Heart left ventricle (tissue), 13 donors: ENCODE measurements at regions not wholly inside any gene's neighbourhood (a gene's known extent, or its start where the extent isn't known, plus 50 kb on each side); places are given as distances from the start of the nearest gene placed in this dataset.

Experiments
- POLR2A ChIP-seq, 2 donors: fragments of 450-650 bp; IDR thresholded peaks; one replicate each; pipeline ENCODE4 v1.6.1; 2017; ENCODE audit warnings: antibody characterized with exemption in 2 of 2, mild to moderate bottlenecking in 2 of 2, moderate library complexity in 2 of 2
- TF ChIP-seq, protein P1 (sequence below), 12 donors: fragments of 200-600 bp; sonication (generic) in 4 of 12; IDR thresholded peaks; one replicate each; pipeline versions ENCODE4 v1.5.0 to v1.8.0; 2018 to 2022; ENCODE audit warnings: antibody characterized with exemption in 12 of 12, mild to moderate bottlenecking in 5 of 12
- donor health status: ischemic (EF 13 %, LVEDD 7.1; RV severe dilation, severe dysfunction).
- donor health status: DM: no; HTN: yes; CAD: no.
- donor health status: DM: no; HTN: no; CAD: no.
- donor health status: ischemic (EF 25% LVEDD 6.9; RV normal size, moderate dysfunction).
- donor health status: ischemic (EF 25% LVEDD 5.7; RV mildly dilated, moderate dysfunction).
- donor health status: ischemic (EF 35%, LVEDD 5.7; RV mildly dilated, moderate dysfunction).
- donor health status: nonischemic (EF 11% LVEDD 7.7; RV severe dilation, severe dysfunction).
- donor health status: DM: yes; HTN: yes; CAD: no.
- donor health status: PGD.
- donor health status: ischemic (EF 29% LVEDD 5.4; RV normal size, mild dysfunction).
- donor health status: nonischemic (EF 23%, LVEDD 6.1; RV moderate dilation, normal function).

DNA sequence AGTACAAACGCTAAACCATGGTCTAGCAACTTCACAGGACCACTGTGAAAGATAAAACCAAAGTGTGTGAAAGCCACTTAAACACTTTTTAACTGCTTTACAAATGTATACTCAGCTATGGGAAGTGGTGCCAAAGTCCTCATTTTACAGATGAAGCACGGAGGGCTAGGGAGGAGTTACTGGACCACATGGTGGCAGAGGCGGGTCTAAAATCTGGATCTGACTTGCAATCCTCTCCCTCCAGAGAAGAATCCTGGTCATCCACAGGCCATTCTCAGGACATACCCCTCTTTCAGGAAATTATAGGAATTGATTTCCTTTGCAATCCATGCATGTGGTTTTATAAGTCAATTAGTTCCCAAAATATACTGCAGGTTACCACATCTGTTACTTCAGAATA, 84.6 kb upstream of the GYPC start:
- no peak for TF ChIP-seq POLR2A (IDR thresholded peaks at IDR 0.05)
- TF ChIP-seq, protein P1, sequence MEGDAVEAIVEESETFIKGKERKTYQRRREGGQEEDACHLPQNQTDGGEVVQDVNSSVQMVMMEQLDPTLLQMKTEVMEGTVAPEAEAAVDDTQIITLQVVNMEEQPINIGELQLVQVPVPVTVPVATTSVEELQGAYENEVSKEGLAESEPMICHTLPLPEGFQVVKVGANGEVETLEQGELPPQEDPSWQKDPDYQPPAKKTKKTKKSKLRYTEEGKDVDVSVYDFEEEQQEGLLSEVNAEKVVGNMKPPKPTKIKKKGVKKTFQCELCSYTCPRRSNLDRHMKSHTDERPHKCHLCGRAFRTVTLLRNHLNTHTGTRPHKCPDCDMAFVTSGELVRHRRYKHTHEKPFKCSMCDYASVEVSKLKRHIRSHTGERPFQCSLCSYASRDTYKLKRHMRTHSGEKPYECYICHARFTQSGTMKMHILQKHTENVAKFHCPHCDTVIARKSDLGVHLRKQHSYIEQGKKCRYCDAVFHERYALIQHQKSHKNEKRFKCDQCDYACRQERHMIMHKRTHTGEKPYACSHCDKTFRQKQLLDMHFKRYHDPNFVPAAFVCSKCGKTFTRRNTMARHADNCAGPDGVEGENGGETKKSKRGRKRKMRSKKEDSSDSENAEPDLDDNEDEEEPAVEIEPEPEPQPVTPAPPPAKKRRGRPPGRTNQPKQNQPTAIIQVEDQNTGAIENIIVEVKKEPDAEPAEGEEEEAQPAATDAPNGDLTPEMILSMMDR (IDR thresholded peaks at IDR 0.05) = no peak
